ENCODE measurements at regions not wholly inside any gene's neighbourhood (a gene's known extent, or its start where the extent isn't known, plus 50 kb on each side); places are given as distances from the start of the nearest gene placed in this dataset.
"Not testable (repeated sequence)": the region's sequence is repeated elsewhere in the genome, so short reads cannot be mapped to it uniquely, and the experiment has no call there.

- H3K9me3 ChIP-seq (ENCODE audit: control insufficient read depth, insufficient read depth, low read depth, low read length); DNase-seq (ENCODE audit: low read depth, low spot score); BruUV-seq (replicated peaks); H3K4me3 ChIP-seq (ENCODE audit: low read depth in 2 of 2, low read length in 2 of 2); H3K27me3 ChIP-seq (ENCODE audit: control insufficient read depth, insufficient read depth, low read length); intact Hi-C loops (cut with micrococcal nuclease; ENCODE audit: unreplicated experiment); H3K36me3 ChIP-seq (ENCODE audit: control insufficient read depth, insufficient read depth, low read length); CTCF ChIA-PET; POLR2A ChIA-PET; H3K4me1 ChIP-seq (ENCODE audit: control insufficient read depth, insufficient read depth, low read length); H3K27ac ChIP-seq (ENCODE audit: low read length); ATAC-seq; in situ Hi-C loops (cut with HindIII; ENCODE audit: low pct_unique_long_range_greater_than_20kb, low sequenced_read_pairs): not testable (repeated sequence)
Observed at GRCh38 chr9:39001085-39001593, 281.2 kb upstream of the FAM240B start.

DNA sequence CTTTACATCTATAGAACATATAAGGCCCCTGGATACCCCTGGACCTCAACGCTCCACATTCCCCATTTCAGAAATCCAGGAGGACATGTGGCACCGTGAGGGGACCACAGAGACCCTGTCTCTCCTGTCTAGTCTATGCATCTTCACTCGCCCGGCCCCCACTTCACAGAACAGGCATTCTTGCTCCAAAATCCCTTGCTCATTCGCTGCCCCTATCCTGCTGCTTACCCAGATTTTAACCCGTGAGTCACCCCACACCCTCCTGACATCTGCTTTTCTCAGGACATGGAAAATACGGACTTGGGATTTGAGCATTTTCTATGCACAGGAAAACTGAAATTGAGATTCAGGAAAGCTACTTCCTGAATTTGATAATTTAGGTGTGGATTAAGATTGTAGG lies 279.3 kb upstream of the FAM240B start:
- BruUV-seq (replicated peaks); intact Hi-C loops (cut with micrococcal nuclease; ENCODE audit: unreplicated experiment); ATAC-seq; H3K4me1 ChIP-seq (ENCODE audit: control insufficient read depth, insufficient read depth, low read length); in situ Hi-C loops (cut with HindIII; ENCODE audit: low pct_unique_long_range_greater_than_20kb, low sequenced_read_pairs); H3K36me3 ChIP-seq (ENCODE audit: control insufficient read depth, insufficient read depth, low read length); H3K9me3 ChIP-seq (ENCODE audit: control insufficient read depth, insufficient read depth, low read depth, low read length); POLR2A ChIA-PET; DNase-seq (ENCODE audit: low read depth, low spot score); CTCF ChIA-PET; H3K4me3 ChIP-seq (ENCODE audit: low read depth in 2 of 2, low read length in 2 of 2); H3K27ac ChIP-seq (ENCODE audit: low read length); H3K27me3 ChIP-seq (ENCODE audit: control insufficient read depth, insufficient read depth, low read length): not testable (repeated sequence)

GRCh38 chr9:38993690-38994089 lies 273.8 kb upstream of the FAM240B start:
- not testable (repeated sequence) for ATAC-seq

GRCh38 chr9:38993156-38993555 lies 273.2 kb upstream of the FAM240B start:
- H3K36me3 ChIP-seq (ENCODE audit: control insufficient read depth, insufficient read depth, low read length); intact Hi-C loops (cut with micrococcal nuclease; ENCODE audit: unreplicated experiment); H3K4me1 ChIP-seq (ENCODE audit: control insufficient read depth, insufficient read depth, low read length); H3K4me3 ChIP-seq (ENCODE audit: low read depth in 2 of 2, low read length in 2 of 2); POLR2A ChIA-PET; H3K9me3 ChIP-seq (ENCODE audit: control insufficient read depth, insufficient read depth, low read depth, low read length); CTCF ChIA-PET; H3K27me3 ChIP-seq (ENCODE audit: control insufficient read depth, insufficient read depth, low read length); DNase-seq (ENCODE audit: low read depth, low spot score); BruUV-seq (replicated peaks); in situ Hi-C loops (cut with HindIII; ENCODE audit: low pct_unique_long_range_greater_than_20kb, low sequenced_read_pairs); H3K27ac ChIP-seq (ENCODE audit: low read length); ATAC-seq: not testable (repeated sequence)

More at GRCh38 chr9:38993690-38994089, 273.8 kb upstream of the FAM240B start:
- H3K4me3 ChIP-seq (ENCODE audit: low read depth in 2 of 2, low read length in 2 of 2); H3K27ac ChIP-seq (ENCODE audit: low read length); CTCF ChIA-PET; BruUV-seq (replicated peaks); POLR2A ChIA-PET; intact Hi-C loops (cut with micrococcal nuclease; ENCODE audit: unreplicated experiment); H3K9me3 ChIP-seq (ENCODE audit: control insufficient read depth, insufficient read depth, low read depth, low read length); H3K27me3 ChIP-seq (ENCODE audit: control insufficient read depth, insufficient read depth, low read length); DNase-seq (ENCODE audit: low read depth, low spot score); H3K36me3 ChIP-seq (ENCODE audit: control insufficient read depth, insufficient read depth, low read length); H3K4me1 ChIP-seq (ENCODE audit: control insufficient read depth, insufficient read depth, low read length); in situ Hi-C loops (cut with HindIII; ENCODE audit: low pct_unique_long_range_greater_than_20kb, low sequenced_read_pairs): not testable (repeated sequence)

DNA sequence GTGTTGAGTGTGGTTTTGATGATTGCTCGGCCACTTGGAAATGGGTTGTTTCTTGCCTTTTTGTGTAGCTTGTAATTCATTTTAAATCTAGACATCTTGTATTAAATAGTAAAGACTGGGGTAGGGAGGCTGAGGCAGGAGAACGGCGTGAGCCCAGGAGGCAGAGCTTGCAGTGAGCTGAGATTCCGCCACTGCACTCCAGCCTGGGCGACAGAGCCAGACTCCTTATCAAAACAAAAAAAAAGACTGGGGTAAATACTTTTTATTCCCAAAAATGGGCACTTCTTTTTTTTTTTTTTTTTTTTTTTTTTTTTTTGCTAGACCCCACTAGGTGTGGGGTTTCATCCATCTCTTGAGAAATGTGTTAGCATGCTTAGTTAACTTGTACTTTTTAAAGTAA lies 258.8 kb upstream of the FAM240B start:
- ATAC-seq; H3K9me3 ChIP-seq (ENCODE audit: control insufficient read depth, insufficient read depth, low read depth, low read length); intact Hi-C loops (cut with micrococcal nuclease; ENCODE audit: unreplicated experiment); POLR2A ChIA-PET; H3K36me3 ChIP-seq (ENCODE audit: control insufficient read depth, insufficient read depth, low read length); H3K4me1 ChIP-seq (ENCODE audit: control insufficient read depth, insufficient read depth, low read length); CTCF ChIA-PET; H3K27me3 ChIP-seq (ENCODE audit: control insufficient read depth, insufficient read depth, low read length); in situ Hi-C loops (cut with HindIII; ENCODE audit: low pct_unique_long_range_greater_than_20kb, low sequenced_read_pairs); H3K4me3 ChIP-seq (ENCODE audit: low read depth in 2 of 2, low read length in 2 of 2); DNase-seq (ENCODE audit: low read depth, low spot score); BruUV-seq (replicated peaks); H3K27ac ChIP-seq (ENCODE audit: low read length): not testable (repeated sequence)

- H3K27ac ChIP-seq (ENCODE audit: low read length); H3K4me3 ChIP-seq (ENCODE audit: low read depth in 2 of 2, low read length in 2 of 2); BruUV-seq (replicated peaks); POLR2A ChIA-PET; in situ Hi-C loops (cut with HindIII; ENCODE audit: low pct_unique_long_range_greater_than_20kb, low sequenced_read_pairs); intact Hi-C loops (cut with micrococcal nuclease; ENCODE audit: unreplicated experiment); CTCF ChIA-PET; DNase-seq (ENCODE audit: low read depth, low spot score); H3K9me3 ChIP-seq (ENCODE audit: control insufficient read depth, insufficient read depth, low read depth, low read length); H3K36me3 ChIP-seq (ENCODE audit: control insufficient read depth, insufficient read depth, low read length); ATAC-seq; H3K4me1 ChIP-seq (ENCODE audit: control insufficient read depth, insufficient read depth, low read length); H3K27me3 ChIP-seq (ENCODE audit: control insufficient read depth, insufficient read depth, low read length): not testable (repeated sequence)
Observed at GRCh38 chr9:38969480-38969879, 249.5 kb upstream of the FAM240B start.

DNA sequence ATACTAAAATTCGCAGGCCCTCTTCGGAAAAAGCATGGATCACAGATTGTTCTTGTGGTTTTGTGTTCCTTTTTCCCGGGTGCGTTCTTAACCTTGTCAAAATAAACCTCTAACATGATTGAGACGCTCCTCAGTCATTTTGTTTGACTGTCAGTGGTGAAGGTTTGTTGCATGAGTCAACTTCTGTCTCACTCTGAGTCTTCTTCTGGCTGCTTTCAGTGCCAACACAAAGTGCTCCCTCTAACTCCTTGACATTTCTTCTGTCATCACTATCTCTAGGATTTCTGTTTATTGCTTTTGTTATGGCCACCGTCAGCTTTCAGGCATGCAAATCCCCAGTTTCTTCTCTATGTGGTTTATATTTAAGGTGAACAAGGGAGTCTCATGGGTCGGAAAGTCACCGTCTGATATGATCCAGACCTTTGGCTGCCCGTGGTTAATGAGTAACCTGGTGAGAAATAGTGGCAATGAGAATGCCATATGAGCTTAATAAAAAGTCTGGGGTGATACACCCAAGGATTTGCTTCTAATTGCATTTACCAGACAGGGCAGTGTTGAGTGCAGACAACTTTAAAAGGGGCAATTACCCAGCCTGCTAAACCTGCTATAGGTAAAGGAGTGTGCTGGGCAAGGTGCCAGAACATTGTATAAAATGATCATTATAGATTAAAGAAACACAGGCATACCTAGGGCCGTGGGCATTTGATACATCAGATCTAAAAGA lies 248.9 kb upstream of the FAM240B start:
- intact Hi-C loops (cut with micrococcal nuclease; ENCODE audit: unreplicated experiment); CTCF ChIA-PET; H3K27me3 ChIP-seq (ENCODE audit: control insufficient read depth, insufficient read depth, low read length); BruUV-seq (replicated peaks); H3K4me1 ChIP-seq (ENCODE audit: control insufficient read depth, insufficient read depth, low read length); H3K4me3 ChIP-seq (ENCODE audit: low read depth in 2 of 2, low read length in 2 of 2); H3K9me3 ChIP-seq (ENCODE audit: control insufficient read depth, insufficient read depth, low read depth, low read length); POLR2A ChIA-PET; H3K27ac ChIP-seq (ENCODE audit: low read length); DNase-seq (ENCODE audit: low read depth, low spot score); in situ Hi-C loops (cut with HindIII; ENCODE audit: low pct_unique_long_range_greater_than_20kb, low sequenced_read_pairs); H3K36me3 ChIP-seq (ENCODE audit: control insufficient read depth, insufficient read depth, low read length): not testable (repeated sequence)
- peak; percentile 45; the same call in 1 of the 2 replicates for ATAC-seq
